ENCODE measurements at regions not wholly inside any gene's neighbourhood (a gene's known extent, or its start where the extent isn't known, plus 50 kb on each side); places are given as distances from the start of the nearest gene placed in this dataset.

DNA sequence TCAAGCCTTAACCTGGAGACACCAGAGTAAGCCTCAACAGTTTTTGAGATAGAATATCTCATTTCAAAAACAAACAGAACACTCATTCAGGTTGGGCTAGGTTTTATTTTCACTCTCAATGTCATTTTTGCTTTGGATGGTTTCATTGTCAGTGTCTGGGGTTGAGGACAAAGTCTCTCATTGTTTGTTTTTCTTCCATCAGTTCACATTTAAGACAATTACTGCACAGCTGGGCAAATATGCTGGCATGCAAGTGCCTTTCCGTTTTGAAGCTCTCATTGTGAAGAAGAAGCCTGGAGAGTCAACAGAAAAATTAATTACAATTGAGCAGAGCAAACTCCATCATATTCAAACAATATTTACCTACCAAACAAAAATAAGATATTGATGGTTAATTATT lies 1050.0 kb downstream of the TBL1XR1 start:
- ATAC-seq, result no peak
- no peaks in the 10 kb centered on the region for H3K4me1 ChIP-seq
- H3K27ac ChIP-seq, result no peak overlapping the region
- TF ChIP-seq CTCF (IDR thresholded peaks at IDR 0.05) (no peak), EP300 (IDR thresholded peaks at IDR 0.05) (no peak), POLR2A (IDR thresholded peaks at IDR 0.05) (no peak), POLR2AphosphoS5 (IDR thresholded peaks at IDR 0.05) (no peak)
- no peaks in the 10 kb centered on the region for H3K36me3 ChIP-seq
- no peak overlapping the region for H3K4me3 ChIP-seq
- WGBS, 2 donors (ENCODE audit: low coverage in 1 of 2), result 13 to 64% methylated on average over 1 of the region's 1 CpG
- H3K9me3 ChIP-seq, result no peaks in the 10 kb centered on the region
- H3K27me3 ChIP-seq, result no peaks in the 10 kb centered on the region

DNA sequence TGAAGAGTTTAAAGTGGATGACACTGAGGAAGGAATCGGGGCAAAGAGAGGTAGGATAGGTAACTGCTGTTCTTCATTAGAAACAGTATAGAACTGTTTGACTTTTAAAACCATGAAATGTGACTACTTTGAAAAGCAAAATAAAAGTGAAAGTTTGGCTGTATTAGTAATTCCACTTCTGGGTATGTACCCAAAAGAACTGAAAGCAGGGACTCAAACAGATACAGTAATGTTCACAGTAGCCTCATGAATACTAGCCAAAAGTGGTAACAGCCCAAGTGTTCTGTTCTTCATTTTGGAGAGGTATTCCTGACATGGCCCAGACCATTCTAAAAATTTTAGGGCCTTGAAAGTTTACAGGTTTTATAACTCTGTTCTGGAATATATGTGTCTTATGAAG lies 1055.4 kb downstream of the TBL1XR1 start:
- no peaks in the 10 kb centered on the region for H3K27me3 ChIP-seq
- no peaks in the 10 kb centered on the region for H3K36me3 ChIP-seq
- H3K9me3 ChIP-seq, result no peaks in the 10 kb centered on the region
- TF ChIP-seq POLR2AphosphoS5 (IDR thresholded peaks at IDR 0.05), result no peak
- TF ChIP-seq EP300 (IDR thresholded peaks at IDR 0.05), result no peak
- no peak for TF ChIP-seq CTCF (IDR thresholded peaks at IDR 0.05)
- TF ChIP-seq POLR2A (IDR thresholded peaks at IDR 0.05), result no peak
- 80 to 93% methylated on average over 1 of the region's 1 CpG for WGBS, 2 donors (ENCODE audit: low coverage in 1 of 2)
- no peak overlapping the region for H3K27ac ChIP-seq
- no peak overlapping the region for H3K4me3 ChIP-seq
- no peak for ATAC-seq
- no peaks in the 10 kb centered on the region for H3K4me1 ChIP-seq

- Histone ChIP-seq H3K27me3 (no peaks in the 10 kb centered on the region), H3K36me3 (no peaks in the 10 kb centered on the region), H3K9me3 (peaks cover 0 to 3% (median 0%) of the 10 kb centered on the region in 3 donors), H3K27ac (no peak overlapping the region), H3K4me3 (no peak overlapping the region), H3K4me1 (no peaks in the 10 kb centered on the region)
- ATAC-seq, result no peak
- no peak for TF ChIP-seq CTCF (IDR thresholded peaks at IDR 0.05)
- no peak for TF ChIP-seq EP300 (IDR thresholded peaks at IDR 0.05)
- WGBS, 2 donors (ENCODE audit: low coverage in 1 of 2), result 39 to 49% methylated on average over 2 of the region's 2 CpGs
These were observed 1076.8 kb downstream of the TBL1XR1 start for GRCh38 chr3:176120507-176120906.

DNA sequence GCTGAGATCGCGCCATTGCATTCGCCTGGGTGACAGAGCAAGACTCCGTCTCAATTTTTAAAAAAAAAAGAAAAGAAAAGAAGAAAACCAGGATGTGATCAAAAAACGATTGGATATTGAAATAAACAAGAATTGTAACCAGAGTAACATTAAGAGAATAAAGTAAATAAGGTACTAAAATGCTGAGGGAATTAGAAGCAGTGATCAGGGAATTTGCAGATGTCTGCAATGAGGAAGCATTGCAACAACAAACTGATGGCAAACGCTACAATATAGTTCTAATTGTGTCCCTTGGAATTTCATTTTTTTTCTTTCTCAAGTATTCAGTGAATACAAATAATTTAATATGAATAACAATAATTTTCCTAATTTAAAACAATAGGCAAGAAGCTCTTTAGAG lies 1077.5 kb downstream of the TBL1XR1 start:
- H3K27me3 ChIP-seq, result no peaks in the 10 kb centered on the region
- no peaks in the 10 kb centered on the region for H3K9me3 ChIP-seq
- H3K4me1 ChIP-seq, result no peaks in the 10 kb centered on the region
- WGBS, 2 donors (ENCODE audit: low coverage in 1 of 2), result 79 to 84% methylated on average over 4 to 6 of the region's 6 CpGs
- TF ChIP-seq CTCF (IDR thresholded peaks at IDR 0.05) (no peak), EP300 (IDR thresholded peaks at IDR 0.05) (no peak), POLR2AphosphoS5 (IDR thresholded peaks at IDR 0.05) (no peak), POLR2A (IDR thresholded peaks at IDR 0.05) (no peak)
- H3K4me3 ChIP-seq, result no peak overlapping the region
- ATAC-seq, result no peak
- H3K36me3 ChIP-seq, result no peaks in the 10 kb centered on the region
- H3K27ac ChIP-seq, result no peak overlapping the region

DNA sequence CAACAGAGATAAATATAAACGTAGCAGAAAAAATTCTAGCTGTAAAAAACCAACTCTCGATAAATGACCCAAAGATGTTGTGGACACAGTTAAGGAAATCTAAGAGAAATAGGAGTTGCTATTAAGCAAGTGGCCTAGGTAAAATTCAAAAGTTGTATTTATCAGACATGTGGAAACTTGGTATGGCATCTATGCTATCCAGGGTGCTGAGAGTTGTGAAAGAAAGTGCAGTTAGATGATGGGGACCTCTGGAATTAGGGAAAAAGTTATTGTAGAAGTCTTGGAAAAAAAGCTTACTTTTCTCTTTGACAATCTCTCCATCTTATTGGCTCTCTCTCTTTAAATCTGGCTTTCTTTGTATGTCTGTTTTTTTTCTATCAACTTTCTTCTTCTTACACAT lies 1090.9 kb downstream of the TBL1XR1 start:
- H3K9me3 ChIP-seq, result peaks cover 0 to 6% (median 0%) of the 10 kb centered on the region in 3 donors
- 81 to 100% methylated on average over 2 of the region's 2 CpGs for WGBS, 2 donors (ENCODE audit: low coverage in 1 of 2)
- H3K4me3 ChIP-seq, result no peak overlapping the region
- no peaks in the 10 kb centered on the region for H3K36me3 ChIP-seq
- TF ChIP-seq EP300 (IDR thresholded peaks at IDR 0.05) (no peak), POLR2A (IDR thresholded peaks at IDR 0.05) (no peak), CTCF (IDR thresholded peaks at IDR 0.05) (no peak), POLR2AphosphoS5 (IDR thresholded peaks at IDR 0.05) (no peak)
- H3K27ac ChIP-seq, result no peak overlapping the region
- ATAC-seq, result no peak
- no peaks in the 10 kb centered on the region for H3K4me1 ChIP-seq
- no peaks in the 10 kb centered on the region for H3K27me3 ChIP-seq

Measured in gastroesophageal sphincter (tissue), 4 donors.